Suppressor macrophage treated with lipopolysaccharide for 4 hours (primary cell): ENCODE measurements at regions not wholly inside any gene's neighbourhood (a gene's known extent, or its start where the extent isn't known, plus 50 kb on each side); places are given as distances from the start of the nearest gene placed in this dataset.

Experiments used
- DNase-seq: peaks from one replicate; pipeline ENCODE4 v3.0.0-alpha.2; 2020

- no peak for DNase-seq
Measured at GRCh38 chr5:125587631-125588030, 835.6 kb upstream of the GRAMD2B start.

GRCh38 chr5:125592856-125593255 lies 830.4 kb upstream of the GRAMD2B start:
- DNase-seq, result no peak

GRCh38 chr5:125595095-125595494 lies 828.1 kb upstream of the GRAMD2B start:
- DNase-seq, result no peak

GRCh38 chr5:125595845-125596244 lies 827.4 kb upstream of the GRAMD2B start:
- no peak for DNase-seq

GRCh38 chr5:125597338-125597737 lies 825.9 kb upstream of the GRAMD2B start:
- no peak for DNase-seq

- no peak for DNase-seq
Measured at GRCh38 chr5:125600559-125600958, 822.6 kb upstream of the GRAMD2B start.

- no peak for DNase-seq
Measured at GRCh38 chr5:125602184-125602583, 821.0 kb upstream of the GRAMD2B start.

- no peak for DNase-seq
Measured at GRCh38 chr5:125603321-125603720, 819.9 kb upstream of the GRAMD2B start.

GRCh38 chr5:125604104-125604503 lies 819.1 kb upstream of the GRAMD2B start:
- DNase-seq, result no peak

GRCh38 chr5:125607018-125607417 lies 816.2 kb upstream of the GRAMD2B start:
- DNase-seq, result peak; percentile 7

GRCh38 chr5:125609011-125609410 lies 814.2 kb upstream of the GRAMD2B start:
- no peak for DNase-seq

GRCh38 chr5:125610892-125611291 lies 812.3 kb upstream of the GRAMD2B start:
- DNase-seq, result no peak

- DNase-seq, result no peak
Measured at GRCh38 chr5:125611541-125611940, 811.7 kb upstream of the GRAMD2B start.

- DNase-seq, result no peak
Measured at GRCh38 chr5:125612181-125612721, 811.0 kb upstream of the GRAMD2B start.

GRCh38 chr5:125612776-125613175 lies 810.4 kb upstream of the GRAMD2B start:
- DNase-seq, result no peak

- no peak for DNase-seq
Measured at GRCh38 chr5:125630237-125630636, 793.0 kb upstream of the GRAMD2B start.

- DNase-seq, result no peak
Measured at GRCh38 chr5:125633523-125633922, 789.7 kb upstream of the GRAMD2B start.

- no peak for DNase-seq
Measured at GRCh38 chr5:125634216-125634835, 788.9 kb upstream of the GRAMD2B start.

- no peak for DNase-seq
Measured at GRCh38 chr5:125639858-125640257, 783.4 kb upstream of the GRAMD2B start.

GRCh38 chr5:125652761-125653160 lies 770.4 kb upstream of the GRAMD2B start:
- no peak for DNase-seq

- no peak for DNase-seq
Measured at GRCh38 chr5:125654392-125654791, 768.8 kb upstream of the GRAMD2B start.

- no peak for DNase-seq
Measured at GRCh38 chr5:125655156-125655555, 768.1 kb upstream of the GRAMD2B start.

- DNase-seq, result no peak
Measured at GRCh38 chr5:125657936-125658335, 765.3 kb upstream of the GRAMD2B start.

- DNase-seq, result no peak
Measured at GRCh38 chr5:125659316-125660023, 763.7 kb upstream of the GRAMD2B start.
